H1 (cell line): ENCODE measurements at regions not wholly inside any gene's neighbourhood (a gene's known extent, or its start where the extent isn't known, plus 50 kb on each side); places are given as distances from the start of the nearest gene placed in this dataset.

ENCODE experiments used
- BCL11A ChIP-seq, 2 experiments: IDR thresholded peaks; one replicate each; pipeline ENCODE4 v1.6.1; 2011; ENCODE audit warnings: low read depth in 2 of 2, low read length in 2 of 2, mild to moderate bottlenecking in 2 of 2
- CHD7 ChIP-seq: fragments of 300-600 bp; sonication (generic); IDR thresholded peaks from 2 replicates; pipeline ENCODE4 v1.7.1; 2012; ENCODE audit warnings: low read length, moderate library complexity, mild to moderate bottlenecking, inconsistent platforms; ENCODE audit not compliant: insufficient replicate concordance
- E2F6 ChIP-seq: IDR thresholded peaks from 2 replicates; pipeline ENCODE4 v1.6.1; 2012; ENCODE audit warnings: inconsistent platforms
- GTF2F1 ChIP-seq: IDR thresholded peaks from 2 replicates; pipeline ENCODE4 v1.6.1; 2012; ENCODE audit warnings: low read depth, low read length, improper control_type of control experiment, borderline replicate concordance
- MAFK ChIP-seq: IDR thresholded peaks from 2 replicates; pipeline ENCODE4 v1.6.1; 2012; ENCODE audit warnings: low read depth, mild to moderate bottlenecking, improper control_type of control experiment, low read length
- POLR2AphosphoS5 ChIP-seq: IDR thresholded peaks from 2 replicates; pipeline ENCODE4 v1.6.1; 2011; ENCODE audit warnings: low read depth, low read length
- RNF2 ChIP-seq: fragments of 200-900, 300-1000 bp; sonication (generic); IDR thresholded peaks from 2 replicates; pipeline ENCODE4 v1.7.1; 2016; ENCODE audit warnings: borderline replicate concordance, low read depth, mild to moderate bottlenecking, antibody characterized with exemption, low read length; ENCODE audit not compliant: poor library complexity, severe bottlenecking; ENCODE audit errors: missing control alignments
- SIRT6 ChIP-seq: IDR thresholded peaks from one replicate; pipeline ENCODE4 v1.7.1; 2012; ENCODE audit warnings: low read length, inconsistent platforms
- TBP ChIP-seq: IDR thresholded peaks from 2 replicates; pipeline ENCODE4 v1.6.1; 2011; ENCODE audit warnings: low read depth, low read length, improper control_type of control experiment
- TEAD4 ChIP-seq: IDR thresholded peaks from 2 replicates; pipeline ENCODE4 v1.6.1; 2012; ENCODE audit warnings: low read depth, low read length, inconsistent platforms, mixed read lengths
- YY1 ChIP-seq: IDR thresholded peaks from 2 replicates; pipeline ENCODE4 v1.6.1; 2011; ENCODE audit warnings: low read depth, mild to moderate bottlenecking, low read length
- ZNF274 ChIP-seq: IDR thresholded peaks from 2 replicates; pipeline ENCODE4 v1.7.0; 2012; ENCODE audit warnings: low read length, borderline replicate concordance; ENCODE audit errors: extremely low read depth

- TF ChIP-seq CHD7 (no peak), ZNF274 (no peak), MAFK (no peak), TEAD4 (no peak), POLR2AphosphoS5 (no peak), BCL11A (IDR thresholded peaks at IDR 0.05; ENCODE audit: low read depth in 2 of 2, low read length in 2 of 2) (no peak), E2F6 (no peak), YY1 (no peak), TBP (no peak), RNF2 (no peak), SIRT6 (no peak), GTF2F1 (no peak)
These were observed 184.1 kb downstream of the FLRT2 start (continued) for GRCh38 chr14:85714069-85714468.
